GM18861 (cell line): ENCODE measurements at regions not wholly inside any gene's neighbourhood (a gene's known extent, or its start where the extent isn't known, plus 50 kb on each side); places are given as distances from the start of the nearest gene placed in this dataset.

ENCODE experiments used
- ATAC-seq: cut with Tn5 transposase; IDR thresholded peaks from one replicate; pipeline ENCODE4 v1.9.1; 2021; ENCODE audit not compliant: unreplicated experiment

GRCh38 chr2:137823196-137823595, 141.1 kb upstream of the HNMT start:
- ATAC-seq = no peak

- no peak for ATAC-seq
Observed at GRCh38 chr2:137824501-137824900, 139.8 kb upstream of the HNMT start.

GRCh38 chr2:137826373-137827372, 137.6 kb upstream of the HNMT start:
- peak; percentile 97 for ATAC-seq

- no peak for ATAC-seq
Observed at GRCh38 chr2:137828624-137829023, 135.6 kb upstream of the HNMT start.

GRCh38 chr2:137829251-137829650, 135.0 kb upstream of the HNMT start:
- no peak for ATAC-seq

- ATAC-seq = no peak
Observed at GRCh38 chr2:137834760-137835379, 129.4 kb upstream of the HNMT start.

- ATAC-seq = no peak
Observed at GRCh38 chr2:137836671-137837070, 127.6 kb upstream of the HNMT start.

GRCh38 chr2:137837830-137838229, 126.4 kb upstream of the HNMT start:
- no peak for ATAC-seq

GRCh38 chr2:137838255-137839092, 125.8 kb upstream of the HNMT start:
- ATAC-seq = peak; percentile 64

- no peak for ATAC-seq
Observed at GRCh38 chr2:137842430-137842829, 121.8 kb upstream of the HNMT start.

GRCh38 chr2:137842952-137843351, 121.3 kb upstream of the HNMT start:
- ATAC-seq = no peak

GRCh38 chr2:137845422-137845821, 118.9 kb upstream of the HNMT start:
- ATAC-seq = no peak

GRCh38 chr2:137846993-137847392, 117.3 kb upstream of the HNMT start:
- no peak for ATAC-seq

GRCh38 chr2:137847443-137847842, 116.8 kb upstream of the HNMT start:
- no peak for ATAC-seq

GRCh38 chr2:137857881-137858280, 106.4 kb upstream of the HNMT start:
- no peak for ATAC-seq

- ATAC-seq = peak; percentile 64
Observed at GRCh38 chr2:137862651-137863050, 101.6 kb upstream of the HNMT start.

GRCh38 chr2:137865954-137866540, 98.2 kb upstream of the HNMT start:
- ATAC-seq = peak; percentile 45

GRCh38 chr2:137870682-137871081, 93.6 kb upstream of the HNMT start:
- peak; percentile 91 for ATAC-seq

GRCh38 chr2:137872577-137872976, 91.7 kb upstream of the HNMT start:
- ATAC-seq = peak; percentile 62

GRCh38 chr2:137873536-137874244, 90.6 kb upstream of the HNMT start:
- no peak for ATAC-seq
